AG08396 (cell line): ENCODE measurements at regions not wholly inside any gene's neighbourhood (a gene's known extent, or its start where the extent isn't known, plus 50 kb on each side); places are given as distances from the start of the nearest gene placed in this dataset.
"Not testable (repeated sequence)": the region's sequence is repeated elsewhere in the genome, so short reads cannot be mapped to it uniquely, and the experiment has no call there.

Experiments
- DNase-seq: peaks from one replicate; pipeline ENCODE4 v3.0.0; 2012; ENCODE audit warnings: low spot score, mixed read lengths

DNA sequence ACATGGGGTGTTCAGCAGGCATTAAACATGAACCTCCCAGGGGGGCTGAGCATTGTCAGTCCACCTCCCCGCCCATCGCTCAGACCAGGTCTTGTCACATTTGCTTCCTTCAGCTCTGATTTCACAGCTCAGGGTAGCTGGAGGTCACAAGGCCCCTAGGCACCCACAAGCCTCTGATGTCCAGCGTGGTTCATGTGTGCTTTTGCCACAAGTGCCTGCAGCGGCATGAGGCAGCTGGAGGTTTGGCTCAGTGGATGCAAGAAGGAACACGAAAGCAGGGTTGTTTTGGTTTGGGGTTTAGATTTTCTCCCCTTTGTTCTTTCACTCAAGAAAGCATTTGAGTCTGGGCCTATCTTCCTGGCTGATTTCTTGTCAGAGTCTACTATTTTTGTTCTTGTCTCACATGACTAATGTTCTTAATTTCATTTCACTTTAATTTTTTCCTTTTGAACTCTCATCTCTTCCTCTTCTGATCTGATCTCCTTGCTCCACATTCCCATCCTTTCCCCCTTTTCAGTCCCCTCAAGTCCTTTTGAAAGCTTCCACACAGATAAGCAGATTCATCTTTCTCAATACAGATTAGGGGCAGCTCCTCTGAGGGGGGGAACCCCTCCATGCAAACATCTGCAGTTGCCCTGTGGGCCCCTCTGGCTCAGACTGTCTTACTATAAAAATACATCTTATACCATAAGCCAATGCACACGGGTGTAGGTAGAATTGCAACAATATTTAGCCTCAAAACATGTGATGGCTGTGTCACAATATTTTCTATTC, 68.1 kb upstream of the CEP85L start:
- DNase-seq, result no peak

GRCh38 chr6:118718903-118719302, 67.5 kb upstream of the CEP85L start:
- no peak for DNase-seq

GRCh38 chr6:118718297-118718696, 66.9 kb upstream of the CEP85L start:
- DNase-seq, result no peak

DNA sequence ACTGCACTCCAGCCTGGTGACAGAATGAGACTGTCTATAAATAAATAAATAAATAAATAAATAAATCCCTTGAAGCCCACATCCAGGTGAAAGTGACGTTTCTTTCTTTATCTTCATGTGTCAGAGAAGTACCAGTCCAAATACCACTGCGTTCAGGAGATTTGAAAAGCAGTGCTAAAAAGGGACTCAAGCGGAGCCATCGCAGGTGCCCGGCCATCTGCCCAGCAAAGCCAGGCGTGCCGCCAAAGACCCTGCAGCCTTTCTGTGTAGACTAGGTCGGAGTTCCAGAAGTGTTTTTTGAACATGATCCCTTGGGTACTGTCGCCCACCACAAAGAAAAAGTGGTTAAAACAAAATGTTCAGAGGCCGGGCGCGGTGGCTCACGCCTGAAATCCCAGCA, 65.7 kb upstream of the CEP85L start:
- DNase-seq, result no peak

DNA sequence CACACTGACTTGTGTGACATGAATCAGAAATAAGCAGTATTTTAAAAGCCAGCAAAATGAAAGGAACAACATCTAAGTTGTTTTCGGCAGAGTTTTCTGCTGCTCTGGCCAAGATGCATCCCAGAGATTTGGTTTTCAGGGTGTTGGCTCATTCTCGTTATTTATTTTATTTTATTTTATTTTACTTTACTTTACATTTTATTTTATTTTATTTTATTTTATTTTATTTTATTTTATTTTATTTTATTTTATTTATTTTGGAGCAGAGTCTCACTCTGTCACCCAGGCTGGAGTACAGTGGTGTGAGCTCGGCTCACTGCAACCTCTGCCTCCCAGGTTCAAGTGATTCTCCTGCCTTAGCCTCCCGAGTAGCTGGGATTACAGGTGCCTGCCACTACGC, 64.5 kb upstream of the CEP85L start:
- DNase-seq, result not testable (repeated sequence)

DNA sequence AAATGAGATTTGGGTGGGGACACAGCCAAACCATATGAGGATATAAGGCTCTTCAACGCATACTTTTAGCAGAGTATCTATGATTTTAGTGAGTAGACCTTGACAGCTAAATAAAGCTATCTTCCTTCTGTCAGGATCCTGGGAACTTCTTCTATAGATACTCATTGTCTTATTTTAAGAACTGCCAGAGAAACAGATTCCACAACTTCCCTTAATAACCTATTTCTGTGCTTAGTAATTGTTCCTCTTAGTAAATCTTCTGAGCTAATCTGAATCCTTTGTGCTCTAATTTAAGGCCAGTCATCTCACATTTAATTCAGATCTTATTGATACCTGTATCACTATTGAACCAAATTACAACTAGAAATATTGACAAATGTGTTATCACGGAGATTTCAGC, 64.0 kb upstream of the CEP85L start:
- DNase-seq, result no peak

GRCh38 chr6:118714756-118715155, 63.4 kb upstream of the CEP85L start:
- no peak for DNase-seq

DNA sequence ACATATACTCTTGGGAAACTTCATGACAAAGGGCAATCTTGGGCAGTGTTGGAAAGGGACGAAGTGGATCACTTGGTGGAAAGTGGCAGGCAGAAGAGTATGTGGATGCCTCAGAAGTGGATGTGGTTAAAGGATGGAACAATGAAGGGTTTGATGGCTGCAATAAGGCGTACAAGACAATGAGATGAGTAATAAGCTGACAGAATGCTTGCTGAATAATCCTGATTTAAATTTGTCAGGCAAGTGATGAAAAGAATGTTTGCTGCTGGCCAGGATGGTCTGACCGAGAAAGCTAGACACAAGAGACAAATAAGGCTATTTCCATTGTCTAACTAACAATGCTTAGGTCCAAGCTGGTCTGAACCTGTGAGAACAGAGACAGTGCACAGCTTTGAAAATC, 61.6 kb upstream of the CEP85L start:
- DNase-seq, result no peak

DNA sequence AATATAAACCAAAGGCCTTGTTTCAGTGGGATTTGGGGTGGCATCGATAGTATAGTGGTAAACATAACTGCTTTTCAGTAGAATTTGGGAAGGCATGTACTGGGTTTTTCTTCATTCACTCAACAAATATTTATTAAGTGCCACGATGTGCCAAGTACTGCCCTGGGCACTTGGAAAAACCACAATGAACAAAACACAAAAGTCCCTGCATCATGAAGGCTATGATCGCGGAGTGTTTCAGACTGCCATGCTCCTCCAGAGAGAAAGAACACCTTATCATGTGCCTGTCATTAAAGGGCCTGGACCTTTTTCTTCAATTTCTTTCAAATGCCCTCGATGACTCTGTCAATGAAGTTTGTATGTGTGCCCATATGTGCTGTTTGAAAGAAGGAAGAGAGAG, 59.2 kb upstream of the CEP85L start:
- DNase-seq, result no peak

DNA sequence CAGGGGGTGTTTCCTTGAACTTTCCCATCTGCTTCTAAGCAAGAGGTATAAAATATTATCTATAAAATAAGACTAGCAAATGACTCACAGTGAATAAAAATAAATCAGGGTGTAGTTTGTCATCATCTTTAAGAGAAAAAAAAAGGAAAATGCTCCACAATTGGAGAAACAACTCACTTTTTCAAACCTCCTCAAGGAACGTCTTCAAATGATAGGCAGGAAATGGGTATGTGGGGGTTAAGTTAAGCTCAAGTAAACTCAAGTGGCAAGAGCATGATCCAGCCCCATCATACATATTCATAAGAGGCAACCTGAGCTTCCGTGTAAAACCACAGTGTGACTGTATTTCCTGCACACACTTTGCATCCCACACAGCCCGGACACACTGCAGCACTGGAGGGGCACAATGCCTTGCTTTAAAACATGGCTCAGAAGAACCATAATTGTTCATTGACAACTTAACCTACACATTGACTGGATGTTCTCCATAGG, 58.5 kb upstream of the CEP85L start:
- DNase-seq, result peak; percentile 11

DNA sequence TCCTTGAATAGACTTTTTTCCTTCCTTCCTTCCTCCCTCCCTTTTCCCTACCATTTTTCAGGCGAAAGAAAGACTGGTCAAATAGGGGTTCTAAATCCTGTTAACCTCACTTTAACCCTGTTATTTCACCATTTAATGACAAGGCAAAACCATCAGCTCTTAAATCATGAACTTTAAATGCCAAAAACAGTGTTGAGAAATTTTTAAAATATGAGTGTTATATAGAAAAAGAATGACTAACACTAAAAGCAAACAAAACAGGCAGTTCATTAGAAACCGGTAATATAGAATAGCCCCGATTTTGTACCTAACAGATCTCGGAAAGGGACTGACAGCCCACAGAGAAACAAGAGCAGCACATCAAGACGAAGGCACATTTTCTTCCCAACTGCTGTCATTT, 57.4 kb upstream of the CEP85L start:
- peak; percentile 8 for DNase-seq

DNA sequence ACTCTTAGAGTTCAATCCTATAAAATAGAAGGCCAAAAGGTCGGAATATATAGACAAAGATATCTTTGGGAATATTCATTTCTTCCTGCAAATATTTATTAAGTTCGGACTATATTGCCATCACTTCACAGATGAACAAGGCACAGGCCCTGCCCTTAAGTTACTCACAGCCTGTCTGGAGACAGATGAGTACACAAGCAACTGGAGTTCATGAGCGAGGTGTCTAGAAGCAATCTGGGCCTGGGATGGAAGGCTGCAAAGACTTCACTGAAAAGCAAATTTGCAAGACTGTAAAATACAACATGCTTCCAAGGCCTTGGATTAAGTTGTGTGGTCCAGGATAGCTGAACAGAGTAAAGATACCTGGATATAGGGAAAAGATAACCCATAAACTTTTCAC, 56.7 kb upstream of the CEP85L start:
- no peak for DNase-seq

GRCh38 chr6:118706702-118707101, 55.3 kb upstream of the CEP85L start:
- DNase-seq, result no peak

- peak; percentile 37 for DNase-seq
Measured at GRCh38 chr6:118705544-118706491, 54.4 kb upstream of the CEP85L start.

GRCh38 chr6:118704915-118705314, 53.5 kb upstream of the CEP85L start:
- DNase-seq, result no peak

GRCh38 chr6:118701260-118701659, 49.9 kb upstream of the CEP85L start:
- not testable (repeated sequence) for DNase-seq
